ENCODE measurements at regions not wholly inside any gene's neighbourhood (a gene's known extent, or its start where the extent isn't known, plus 50 kb on each side); places are given as distances from the start of the nearest gene placed in this dataset.

- intact Hi-C loops (cut with micrococcal nuclease; ENCODE audit: unreplicated experiment): no loop called here
- no peak for DNase-seq (ENCODE audit: low spot score)
- BruUV-seq (replicated peaks): no TSS peak
- no peak overlapping the region for H3K27ac ChIP-seq (ENCODE audit: low read depth, low read length, poor library complexity, severe bottlenecking)
- no peak overlapping the region for H3K4me3 ChIP-seq (ENCODE audit: low read depth, low read length, poor library complexity, severe bottlenecking)
- ChIA-PET CTCF (no interaction called here), POLR2A (ENCODE audit: low non-redundant PET) (no interaction called here)
- no peak for TF ChIP-seq EZH2 (IDR thresholded peaks at IDR 0.05; ENCODE audit: borderline replicate concordance, low read depth, low read length, poor library complexity, severe bottlenecking)
- no peak for TF ChIP-seq CTCF (conservative IDR thresholded peaks at IDR 0.05; ENCODE audit: low read depth, low read length)
- H3K27me3 ChIP-seq (replicated peaks; ENCODE audit: insufficient read depth, low read depth, low read length, poor library complexity): no peaks in the 10 kb centered on the region
- no peaks in the 10 kb centered on the region for H3K4me1 ChIP-seq (ENCODE audit: insufficient read depth, low read length, poor library complexity, severe bottlenecking)
- peaks cover 19% of the 10 kb centered on the region for H3K9me3 ChIP-seq (ENCODE audit: low read depth, low read length, poor library complexity, severe bottlenecking)
- no peaks in the 10 kb centered on the region for H3K36me3 ChIP-seq (ENCODE audit: insufficient read depth, low read length, poor library complexity, severe bottlenecking)
Measured at GRCh38 chr7:63071396-63071795, 927.3 kb upstream of the ZNF722 start.

GRCh38 chr7:63071920-63072319, 926.7 kb upstream of the ZNF722 start:
- H3K4me1 ChIP-seq (ENCODE audit: insufficient read depth, low read length, poor library complexity, severe bottlenecking): no peaks in the 10 kb centered on the region
- H3K36me3 ChIP-seq (ENCODE audit: insufficient read depth, low read length, poor library complexity, severe bottlenecking): no peaks in the 10 kb centered on the region
- ChIA-PET POLR2A (ENCODE audit: low non-redundant PET) (no interaction called here), CTCF (no interaction called here)
- TF ChIP-seq EZH2 (IDR thresholded peaks at IDR 0.05; ENCODE audit: borderline replicate concordance, low read depth, low read length, poor library complexity, severe bottlenecking): no peak
- no peak for TF ChIP-seq CTCF (conservative IDR thresholded peaks at IDR 0.05; ENCODE audit: low read depth, low read length)
- H3K27ac ChIP-seq (ENCODE audit: low read depth, low read length, poor library complexity, severe bottlenecking): no peak overlapping the region
- H3K4me3 ChIP-seq (ENCODE audit: low read depth, low read length, poor library complexity, severe bottlenecking): no peak overlapping the region
- intact Hi-C loops (cut with micrococcal nuclease; ENCODE audit: unreplicated experiment): no loop called here
- H3K27me3 ChIP-seq (replicated peaks; ENCODE audit: insufficient read depth, low read depth, low read length, poor library complexity): no peaks in the 10 kb centered on the region
- no TSS peak for BruUV-seq (replicated peaks)
- DNase-seq (ENCODE audit: low spot score): no peak
- peaks cover 19% of the 10 kb centered on the region for H3K9me3 ChIP-seq (ENCODE audit: low read depth, low read length, poor library complexity, severe bottlenecking)

GRCh38 chr7:63072806-63073205, 925.8 kb upstream of the ZNF722 start:
- BruUV-seq (replicated peaks): no TSS peak

More at GRCh38 chr7:63072806-63073205, 925.8 kb upstream of the ZNF722 start:
- Histone ChIP-seq H3K9me3 (ENCODE audit: low read depth, low read length, poor library complexity, severe bottlenecking) (peaks cover 19% of the 10 kb centered on the region), H3K4me3 (ENCODE audit: low read depth, low read length, poor library complexity, severe bottlenecking) (no peak overlapping the region), H3K36me3 (ENCODE audit: insufficient read depth, low read length, poor library complexity, severe bottlenecking) (no peaks in the 10 kb centered on the region), H3K27me3 (replicated peaks; ENCODE audit: insufficient read depth, low read depth, low read length, poor library complexity) (no peaks in the 10 kb centered on the region), H3K4me1 (ENCODE audit: insufficient read depth, low read length, poor library complexity, severe bottlenecking) (no peaks in the 10 kb centered on the region), H3K27ac (ENCODE audit: low read depth, low read length, poor library complexity, severe bottlenecking) (no peak overlapping the region)
- DNase-seq (ENCODE audit: low spot score): no peak
- POLR2A ChIA-PET (ENCODE audit: low non-redundant PET): no interaction called here
- CTCF ChIA-PET: no interaction called here
- TF ChIP-seq EZH2 (IDR thresholded peaks at IDR 0.05; ENCODE audit: borderline replicate concordance, low read depth, low read length, poor library complexity, severe bottlenecking): no peak
- no peak for TF ChIP-seq CTCF (conservative IDR thresholded peaks at IDR 0.05; ENCODE audit: low read depth, low read length)
- intact Hi-C loops (cut with micrococcal nuclease; ENCODE audit: unreplicated experiment): no loop called here

All from A673 (cell line).